ENCODE measurements at regions not wholly inside any gene's neighbourhood (a gene's known extent, or its start where the extent isn't known, plus 50 kb on each side); places are given as distances from the start of the nearest gene placed in this dataset.

- no peak for TF ChIP-seq CTCF (IDR thresholded peaks at IDR 0.05; ENCODE audit: borderline replicate concordance, extremely low read depth, low read length, poor library complexity, severe bottlenecking)
- no peak for TF ChIP-seq EZH2 (IDR thresholded peaks at IDR 0.05; ENCODE audit: borderline replicate concordance, low read depth, low read length, severe bottlenecking)
- H3K36me3 ChIP-seq (ENCODE audit: insufficient read depth, low read length) = no peaks in the 10 kb centered on the region
- H3K4me2 ChIP-seq (ENCODE audit: insufficient read depth, low read length) = no peak overlapping the region
- no peaks in the 10 kb centered on the region; the same call in 1 of the 2 replicates for H4K20me1 ChIP-seq (ENCODE audit: insufficient read depth, low read length)
- H3K9me3 ChIP-seq (ENCODE audit: insufficient read depth, low read length, severe bottlenecking) = no peaks in the 10 kb centered on the region
- no peak overlapping the region for H3K9ac ChIP-seq (ENCODE audit: low read depth, low read length)
- H3K27ac ChIP-seq (ENCODE audit: low read length) = no peak overlapping the region
- no peak for ATAC-seq (ENCODE audit: insufficient read depth, low read depth)
- no peaks in the 10 kb centered on the region for H3K4me1 ChIP-seq (ENCODE audit: insufficient read depth, low read length)
- no peak overlapping the region for H3K4me3 ChIP-seq (ENCODE audit: low read depth in 1 of 2, low read length in 2 of 2)
- H3K79me2 ChIP-seq (ENCODE audit: insufficient read depth, low read length) = no peaks in the 10 kb centered on the region
- H3K27me3 ChIP-seq (ENCODE audit: insufficient read depth, low read length, poor library complexity) = no peaks in the 10 kb centered on the region
- no peak for DNase-seq
- no peak overlapping the region for H2AFZ ChIP-seq (ENCODE audit: low read depth, low read length)
Observed at GRCh38 chr17:36861531-36861930, 75.7 kb upstream of the LHX1 start.

GRCh38 chr17:36862116-36862920 is 75.0 kb upstream of the LHX1 start:
- Histone ChIP-seq H2AFZ (ENCODE audit: low read depth, low read length) (no peak overlapping the region), H3K79me2 (ENCODE audit: insufficient read depth, low read length) (no peaks in the 10 kb centered on the region), H3K36me3 (ENCODE audit: insufficient read depth, low read length) (no peaks in the 10 kb centered on the region), H3K27ac (ENCODE audit: low read length) (no peak overlapping the region), H3K9ac (ENCODE audit: low read depth, low read length) (no peak overlapping the region), H3K4me3 (ENCODE audit: low read depth in 1 of 2, low read length in 2 of 2) (no peak overlapping the region), H3K9me3 (ENCODE audit: insufficient read depth, low read length, severe bottlenecking) (no peaks in the 10 kb centered on the region), H3K4me1 (ENCODE audit: insufficient read depth, low read length) (no peaks in the 10 kb centered on the region), H3K27me3 (ENCODE audit: insufficient read depth, low read length, poor library complexity) (no peaks in the 10 kb centered on the region), H3K4me2 (ENCODE audit: insufficient read depth, low read length) (no peak overlapping the region), H4K20me1 (ENCODE audit: insufficient read depth, low read length) (no peaks in the 10 kb centered on the region; the same call in 1 of the 2 replicates)
- TF ChIP-seq CTCF (IDR thresholded peaks at IDR 0.05; ENCODE audit: borderline replicate concordance, extremely low read depth, low read length, poor library complexity, severe bottlenecking) (no peak), EZH2 (IDR thresholded peaks at IDR 0.05; ENCODE audit: borderline replicate concordance, low read depth, low read length, severe bottlenecking) (no peak)
- DNase-seq (no peak), ATAC-seq (ENCODE audit: insufficient read depth, low read depth) (no peak)

GRCh38 chr17:36863131-36863530 is 74.1 kb upstream of the LHX1 start:
- Histone ChIP-seq H3K36me3 (ENCODE audit: insufficient read depth, low read length) (no peaks in the 10 kb centered on the region), H3K4me1 (ENCODE audit: insufficient read depth, low read length) (no peaks in the 10 kb centered on the region), H3K9me3 (ENCODE audit: insufficient read depth, low read length, severe bottlenecking) (no peaks in the 10 kb centered on the region), H4K20me1 (ENCODE audit: insufficient read depth, low read length) (no peaks in the 10 kb centered on the region; the same call in 1 of the 2 replicates), H2AFZ (ENCODE audit: low read depth, low read length) (no peak overlapping the region), H3K4me2 (ENCODE audit: insufficient read depth, low read length) (no peak overlapping the region), H3K27ac (ENCODE audit: low read length) (no peak overlapping the region), H3K79me2 (ENCODE audit: insufficient read depth, low read length) (no peaks in the 10 kb centered on the region), H3K4me3 (ENCODE audit: low read depth in 1 of 2, low read length in 2 of 2) (no peak overlapping the region), H3K9ac (ENCODE audit: low read depth, low read length) (no peak overlapping the region), H3K27me3 (ENCODE audit: insufficient read depth, low read length, poor library complexity) (no peaks in the 10 kb centered on the region)
- no peak for TF ChIP-seq CTCF (IDR thresholded peaks at IDR 0.05; ENCODE audit: borderline replicate concordance, extremely low read depth, low read length, poor library complexity, severe bottlenecking)
- TF ChIP-seq EZH2 (IDR thresholded peaks at IDR 0.05; ENCODE audit: borderline replicate concordance, low read depth, low read length, severe bottlenecking) = no peak
- DNase-seq (no peak), ATAC-seq (ENCODE audit: insufficient read depth, low read depth) (no peak)

Measured in DND-41 (cell line).